WERI-Rb-1 (cell line): ENCODE measurements at regions not wholly inside any gene's neighbourhood (a gene's known extent, or its start where the extent isn't known, plus 50 kb on each side); places are given as distances from the start of the nearest gene placed in this dataset.
A peak's percentile ranks its signal among the peaks of the same experiment; 100 is the strongest.
"Not testable (repeated sequence)": the region's sequence is repeated elsewhere in the genome, so short reads cannot be mapped to it uniquely, and the experiment has no call there.

Experiments
- DNase-seq: peaks from one replicate; pipeline ENCODE4 v3.0.0-alpha.2; 2020
- H3K27ac ChIP-seq: fragments of 250-450 bp; sonication (Bioruptor Pico); 2 replicates; pipeline ENCODE4 v1.5.1; 2020; ENCODE audit warnings: mild to moderate bottlenecking, moderate library complexity
- H3K27me3 ChIP-seq: fragments of 250-450 bp; sonication (Bioruptor Pico); 2 replicates; pipeline ENCODE4 v1.5.1; 2021; ENCODE audit warnings: mild to moderate bottlenecking, low read depth, moderate library complexity; ENCODE audit not compliant: insufficient read depth, severe bottlenecking
- H3K36me3 ChIP-seq: fragments of 250-450 bp; sonication (Bioruptor Pico); 2 replicates; pipeline ENCODE4 v1.5.1; 2020; ENCODE audit warnings: mild to moderate bottlenecking, moderate library complexity
- H3K4me3 ChIP-seq: 2 replicates; pipeline ENCODE4 v1.5.1; 2011; ENCODE audit warnings: low read depth, mild to moderate bottlenecking, control low read depth, low read length
- H3K9me3 ChIP-seq: fragments of 250-450 bp; sonication (Bioruptor Pico); 2 replicates; pipeline ENCODE4 v1.5.1; 2021; ENCODE audit warnings: mild to moderate bottlenecking, moderate library complexity; ENCODE audit not compliant: severe bottlenecking
- TF ChIP-seq, protein P1 (sequence below): IDR thresholded peaks from 2 replicates; pipeline ENCODE4 v1.5.1; 2011; ENCODE audit warnings: low read depth, mild to moderate bottlenecking, control low read depth, inconsistent platforms, low read length

DNA sequence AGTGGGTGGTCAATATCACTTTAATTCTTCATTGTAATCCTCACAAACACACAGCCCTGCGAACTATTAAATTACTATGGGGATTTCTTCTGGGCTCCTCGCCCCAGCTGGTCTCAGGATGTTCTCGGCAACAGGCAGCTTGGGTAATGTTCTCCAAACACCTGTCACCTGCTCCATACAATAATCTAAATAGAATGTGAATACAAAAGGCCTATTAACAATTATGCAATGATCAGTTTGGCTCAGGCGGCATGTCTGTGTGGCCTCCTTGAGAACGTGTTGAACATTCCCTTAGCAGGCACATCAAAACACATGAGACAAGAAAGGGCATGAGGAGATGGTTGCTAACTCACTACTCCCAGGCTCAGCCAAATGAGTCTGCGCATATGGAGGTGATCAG lies 158.6 kb upstream of the KBTBD8 start:
- TF ChIP-seq, protein P1, sequence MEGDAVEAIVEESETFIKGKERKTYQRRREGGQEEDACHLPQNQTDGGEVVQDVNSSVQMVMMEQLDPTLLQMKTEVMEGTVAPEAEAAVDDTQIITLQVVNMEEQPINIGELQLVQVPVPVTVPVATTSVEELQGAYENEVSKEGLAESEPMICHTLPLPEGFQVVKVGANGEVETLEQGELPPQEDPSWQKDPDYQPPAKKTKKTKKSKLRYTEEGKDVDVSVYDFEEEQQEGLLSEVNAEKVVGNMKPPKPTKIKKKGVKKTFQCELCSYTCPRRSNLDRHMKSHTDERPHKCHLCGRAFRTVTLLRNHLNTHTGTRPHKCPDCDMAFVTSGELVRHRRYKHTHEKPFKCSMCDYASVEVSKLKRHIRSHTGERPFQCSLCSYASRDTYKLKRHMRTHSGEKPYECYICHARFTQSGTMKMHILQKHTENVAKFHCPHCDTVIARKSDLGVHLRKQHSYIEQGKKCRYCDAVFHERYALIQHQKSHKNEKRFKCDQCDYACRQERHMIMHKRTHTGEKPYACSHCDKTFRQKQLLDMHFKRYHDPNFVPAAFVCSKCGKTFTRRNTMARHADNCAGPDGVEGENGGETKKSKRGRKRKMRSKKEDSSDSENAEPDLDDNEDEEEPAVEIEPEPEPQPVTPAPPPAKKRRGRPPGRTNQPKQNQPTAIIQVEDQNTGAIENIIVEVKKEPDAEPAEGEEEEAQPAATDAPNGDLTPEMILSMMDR = no peak
- Histone ChIP-seq H3K27me3 (no peaks in the 10 kb centered on the region), H3K4me3 (no peak overlapping the region), H3K9me3 (no peaks in the 10 kb centered on the region), H3K36me3 (no peaks in the 10 kb centered on the region), H3K27ac (no peak overlapping the region)
- no peak for DNase-seq

DNA sequence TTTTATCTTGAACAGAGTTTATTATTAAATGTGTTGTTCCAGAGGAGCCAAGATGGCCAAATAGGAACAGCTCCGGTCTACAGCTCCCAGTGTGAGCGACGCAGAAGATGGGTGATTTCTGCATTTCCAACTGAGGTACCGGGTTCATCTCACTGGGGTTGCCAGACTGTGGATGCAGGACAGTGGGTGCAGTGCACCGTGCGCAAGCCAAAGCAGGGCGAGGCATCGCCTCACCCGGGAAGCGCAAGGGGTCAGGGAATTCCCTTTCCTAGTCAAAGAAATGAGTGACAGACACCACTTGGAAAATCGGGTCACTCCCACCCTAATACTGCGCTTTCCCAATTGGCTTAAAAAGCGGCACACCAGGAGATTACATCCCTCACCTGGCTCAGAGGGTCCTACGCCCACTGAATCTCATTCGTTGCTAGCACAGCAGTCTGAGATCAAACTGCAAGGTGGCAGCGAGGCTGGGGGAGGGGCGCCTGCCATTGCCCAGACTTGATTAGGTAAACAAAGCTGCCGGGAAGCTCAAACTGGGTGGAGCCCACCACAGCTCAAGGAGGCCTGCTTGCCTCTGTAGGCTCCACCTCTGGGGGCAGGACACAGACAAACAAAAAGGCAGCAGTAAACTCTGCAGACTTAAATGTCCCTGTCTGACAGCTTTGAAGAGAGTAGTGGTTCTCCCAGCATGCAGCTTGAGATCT lies 155.2 kb upstream of the KBTBD8 start:
- H3K27me3 ChIP-seq, H3K4me3 ChIP-seq, H3K9me3 ChIP-seq, H3K36me3 ChIP-seq, H3K27ac ChIP-seq, DNase-seq: not testable (repeated sequence)

DNA sequence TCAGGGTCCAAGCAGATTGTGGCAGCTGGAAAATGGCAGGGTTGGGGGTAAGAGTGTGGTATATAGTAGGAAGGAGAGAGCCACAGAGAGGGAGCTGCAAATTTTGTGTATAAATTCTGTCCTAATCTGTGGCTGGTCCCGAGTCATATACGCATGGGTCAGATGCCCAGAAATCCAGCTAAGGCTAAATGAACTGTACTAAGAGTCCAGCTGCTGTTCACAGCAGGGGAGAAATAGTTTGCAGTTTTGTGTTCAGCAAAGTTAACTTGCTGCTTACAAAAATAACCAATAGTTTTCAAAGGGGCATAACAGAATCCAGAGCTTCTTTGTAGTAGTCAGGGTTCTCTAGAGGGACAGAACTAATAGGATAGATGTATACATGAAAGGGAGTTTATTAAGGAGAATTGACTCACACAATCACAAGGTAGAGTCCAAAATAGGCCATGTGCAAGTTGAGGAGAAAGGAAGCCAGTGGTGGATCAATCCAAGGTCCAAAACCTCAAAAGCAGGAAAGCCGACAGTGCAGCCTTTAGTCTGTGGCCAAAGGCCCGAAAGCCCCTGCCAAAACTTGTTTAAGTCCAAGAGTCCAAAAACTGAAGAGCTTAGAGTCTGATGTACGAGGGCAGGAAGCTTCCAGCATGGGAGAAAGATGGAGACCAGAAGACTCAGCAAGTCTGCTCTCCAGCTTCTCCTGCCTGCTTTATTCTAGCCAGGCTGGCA lies 146.1 kb upstream of the KBTBD8 start:
- H3K27ac ChIP-seq = no peak overlapping the region
- TF ChIP-seq, protein P1 = no peak
- DNase-seq = no peak

DNA sequence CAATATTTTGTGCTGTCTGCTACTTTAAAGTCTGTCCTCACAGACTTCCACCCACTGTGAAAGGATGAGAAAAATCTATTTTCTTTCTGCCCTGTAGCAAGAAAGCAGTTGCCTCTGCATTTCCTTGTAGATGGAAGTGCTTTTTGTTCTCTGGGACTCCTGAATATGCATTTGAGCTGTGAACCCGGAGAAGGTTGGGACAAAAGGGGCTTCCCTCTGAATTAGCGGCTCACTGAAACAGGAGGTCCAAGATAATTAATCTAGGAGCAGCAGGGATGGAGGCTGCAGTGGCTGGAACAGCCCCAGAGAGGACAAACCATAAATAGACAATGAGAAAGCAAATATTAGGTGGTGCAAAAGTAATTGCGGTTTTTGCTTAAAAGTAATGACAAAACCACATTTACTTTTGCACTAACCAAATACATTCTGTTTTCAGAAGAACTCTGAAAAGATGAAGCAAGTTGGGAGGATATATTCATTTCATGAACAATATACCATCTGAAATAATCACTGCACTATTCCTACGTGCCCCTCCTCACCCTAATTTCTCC lies 143.4 kb upstream of the KBTBD8 start:
- DNase-seq = no peak
- H3K9me3 ChIP-seq = no peaks in the 10 kb centered on the region
- TF ChIP-seq, protein P1 = no peak
- no peaks in the 10 kb centered on the region for H3K27me3 ChIP-seq
- no peak overlapping the region for H3K4me3 ChIP-seq
- H3K27ac ChIP-seq = no peak overlapping the region
- H3K36me3 ChIP-seq = no peaks in the 10 kb centered on the region

More for the DNA sequence above, 146.1 kb upstream of the KBTBD8 start:
- Histone ChIP-seq H3K27me3 (no peaks in the 10 kb centered on the region), H3K36me3 (no peaks in the 10 kb centered on the region), H3K4me3 (no peak overlapping the region), H3K9me3 (peaks cover 5% of the 10 kb centered on the region)

DNA sequence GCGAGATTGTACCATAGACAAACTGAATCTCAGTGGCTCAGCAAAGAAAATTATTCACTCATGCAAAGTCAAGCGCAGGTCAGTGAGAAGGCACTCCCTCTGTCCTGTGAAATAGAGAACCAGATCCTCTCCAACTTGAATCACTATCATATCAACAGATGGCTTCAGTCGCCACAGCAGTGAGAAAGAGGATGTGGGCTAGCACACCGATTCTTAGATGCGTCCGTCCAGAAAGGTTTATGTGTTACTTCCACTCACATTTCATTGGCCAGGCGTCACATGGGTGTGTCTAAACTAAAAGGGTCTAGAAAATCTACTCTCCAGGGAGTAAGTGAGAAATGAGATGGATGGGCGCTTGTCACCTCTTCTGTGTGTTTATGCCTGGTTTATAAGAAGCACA lies 141.6 kb upstream of the KBTBD8 start:
- no peak overlapping the region for H3K27ac ChIP-seq
- H3K4me3 ChIP-seq = no peak overlapping the region
- H3K36me3 ChIP-seq = no peaks in the 10 kb centered on the region
- H3K27me3 ChIP-seq = no peaks in the 10 kb centered on the region
- no peaks in the 10 kb centered on the region for H3K9me3 ChIP-seq
- no peak for DNase-seq
- TF ChIP-seq, protein P1 = no peak

DNA sequence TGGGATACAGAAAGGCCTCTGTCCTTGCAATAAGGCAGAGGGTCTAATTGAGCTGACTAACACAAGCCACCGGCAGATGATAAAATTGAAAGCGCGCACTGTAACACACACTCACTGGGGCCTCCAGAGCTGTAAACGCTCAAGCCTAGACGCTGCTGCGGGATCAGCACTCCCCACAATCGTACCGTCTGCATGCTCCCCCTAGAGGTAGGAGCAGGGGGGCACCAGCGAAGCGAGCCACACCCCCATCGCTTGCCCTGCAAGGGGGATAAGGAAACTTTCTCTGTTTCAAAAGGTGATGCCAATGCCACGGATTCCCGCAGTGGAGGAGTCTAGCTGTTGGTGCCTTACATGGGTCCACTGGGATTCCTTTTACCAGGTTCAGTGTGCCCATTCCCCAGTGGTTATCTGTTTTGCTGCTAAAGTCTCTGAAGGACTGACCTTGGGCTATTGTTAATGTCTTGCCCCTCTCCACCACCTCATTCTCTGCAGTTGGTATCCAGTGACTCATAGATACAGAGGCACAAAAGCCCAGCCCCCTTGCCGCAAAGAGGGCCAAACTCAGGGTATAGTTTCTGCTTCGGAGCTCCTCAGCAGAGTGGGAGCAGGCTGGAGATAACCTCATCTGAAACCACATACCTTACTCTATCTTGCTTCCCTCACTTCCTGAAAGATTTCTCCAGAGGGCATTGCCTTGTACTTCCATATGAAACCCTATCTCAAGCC lies 139.3 kb upstream of the KBTBD8 start:
- Histone ChIP-seq H3K4me3 (no peak overlapping the region), H3K36me3 (no peaks in the 10 kb centered on the region), H3K9me3 (no peaks in the 10 kb centered on the region), H3K27me3 (no peaks in the 10 kb centered on the region), H3K27ac (no peak overlapping the region)
- TF ChIP-seq, protein P1 = 0 out of 2 replicates have a peak, but pooled peaks have one; percentile 25
- peak; percentile 24 for DNase-seq
